ENCODE measurements at regions not wholly inside any gene's neighbourhood (a gene's known extent, or its start where the extent isn't known, plus 50 kb on each side); places are given as distances from the start of the nearest gene placed in this dataset.
A peak's percentile ranks its signal among the peaks of the same experiment; 100 is the strongest.

DNA sequence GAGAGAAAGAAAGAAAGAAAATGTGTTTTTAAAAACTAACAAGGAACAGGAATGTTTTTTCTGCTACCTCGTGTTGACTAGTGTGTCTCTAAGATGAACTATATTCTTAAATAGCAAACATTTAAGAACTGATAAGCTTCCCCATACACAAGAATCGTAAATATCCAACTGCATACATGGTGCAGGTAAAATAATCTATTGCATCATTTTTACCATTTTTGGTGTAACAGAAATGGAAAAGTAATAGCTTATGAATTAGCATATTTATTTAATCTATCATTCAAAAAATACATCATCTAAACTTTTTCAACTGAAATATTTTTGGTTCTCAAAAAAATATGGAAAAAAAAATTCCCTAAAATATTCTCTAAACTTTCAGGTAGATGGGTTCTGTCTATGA lies 59.7 kb upstream of the RAD23B start:
- 86 to 96% methylated on average over 2 of the region's 2 CpGs for WGBS, 2 experiments (ENCODE audit: low coverage in 1 of 2, low lambda C conversion rate in 2 of 2, missing lambda C conversion rate in 2 of 2)
- H3K4me3 ChIP-seq = no peak overlapping the region

DNA sequence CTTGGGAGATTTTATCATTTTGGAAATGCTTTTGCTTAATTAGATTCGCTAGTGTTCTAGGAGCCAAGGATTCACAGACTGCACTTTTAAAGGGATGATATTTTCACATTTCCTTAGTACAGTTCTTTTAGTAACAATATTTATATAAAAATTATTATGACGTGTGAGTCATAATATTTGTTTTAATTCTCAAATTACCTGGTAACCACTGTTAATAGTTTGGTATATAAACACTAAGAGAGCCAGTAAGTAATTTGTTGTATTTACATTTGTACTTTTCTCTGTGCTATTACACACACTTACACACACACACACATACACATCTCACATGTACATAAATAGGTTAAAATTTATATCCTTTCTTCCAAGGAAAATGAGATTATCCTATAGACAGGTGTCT lies 58.8 kb upstream of the RAD23B start:
- Histone ChIP-seq H3K9me2 (ENCODE audit: insufficient read depth) (no peaks in the 10 kb centered on the region), H4K20me1 (ENCODE audit: insufficient read depth) (no peaks in the 10 kb centered on the region), H3K9me3 (ENCODE audit: low read depth) (no peaks in the 10 kb centered on the region), H3K79me2 (ENCODE audit: insufficient read depth) (no peaks in the 10 kb centered on the region), H3K4me3 (no peak overlapping the region), H3K4me2 (ENCODE audit: unreplicated experiment) (no peak overlapping the region), H3K9ac (no peak overlapping the region), H3K36me3 (ENCODE audit: low read depth) (no peaks in the 10 kb centered on the region), H2AFZ (no peak overlapping the region), H3K27ac (no peak overlapping the region), H3K4me1 (ENCODE audit: insufficient read depth) (no peaks in the 10 kb centered on the region), H3F3A (ENCODE audit: insufficient read depth) (no peaks in the 10 kb centered on the region), H3K27me3 (replicated peaks; ENCODE audit: insufficient read depth) (no peaks in the 10 kb centered on the region)
- WGBS, 2 experiments (ENCODE audit: low coverage in 1 of 2, low lambda C conversion rate in 2 of 2, missing lambda C conversion rate in 2 of 2) = 82 to 89% methylated on average over 2 of the region's 2 CpGs
- in situ Hi-C loops (cut with MboI) = no loop called here
- DNase-seq = no peak
- no peak for TF ChIP-seq EZH2 (IDR thresholded peaks at IDR 0.05; ENCODE audit: insufficient read depth, poor library complexity, severe bottlenecking)

More for the DNA sequence above, 59.7 kb upstream of the RAD23B start:
- in situ Hi-C loops (cut with MboI) = no loop called here
- Histone ChIP-seq H3K9me2 (ENCODE audit: insufficient read depth) (no peaks in the 10 kb centered on the region), H3K79me2 (ENCODE audit: insufficient read depth) (no peaks in the 10 kb centered on the region), H2AFZ (no peak overlapping the region), H3K9ac (no peak overlapping the region), H3K4me1 (ENCODE audit: insufficient read depth) (no peaks in the 10 kb centered on the region), H4K20me1 (ENCODE audit: insufficient read depth) (no peaks in the 10 kb centered on the region), H3K9me3 (ENCODE audit: low read depth) (no peaks in the 10 kb centered on the region), H3K4me2 (ENCODE audit: unreplicated experiment) (no peak overlapping the region), H3K27ac (no peak overlapping the region), H3K36me3 (ENCODE audit: low read depth) (no peaks in the 10 kb centered on the region), H3F3A (ENCODE audit: insufficient read depth) (no peaks in the 10 kb centered on the region), H3K27me3 (replicated peaks; ENCODE audit: insufficient read depth) (no peaks in the 10 kb centered on the region)
- no peak for DNase-seq
- TF ChIP-seq EZH2phosphoT487 (IDR thresholded peaks at IDR 0.05; ENCODE audit: insufficient read depth, low read depth) = no peak
- TF ChIP-seq EZH2 (IDR thresholded peaks at IDR 0.05; ENCODE audit: insufficient read depth, poor library complexity, severe bottlenecking) = no peak

DNA sequence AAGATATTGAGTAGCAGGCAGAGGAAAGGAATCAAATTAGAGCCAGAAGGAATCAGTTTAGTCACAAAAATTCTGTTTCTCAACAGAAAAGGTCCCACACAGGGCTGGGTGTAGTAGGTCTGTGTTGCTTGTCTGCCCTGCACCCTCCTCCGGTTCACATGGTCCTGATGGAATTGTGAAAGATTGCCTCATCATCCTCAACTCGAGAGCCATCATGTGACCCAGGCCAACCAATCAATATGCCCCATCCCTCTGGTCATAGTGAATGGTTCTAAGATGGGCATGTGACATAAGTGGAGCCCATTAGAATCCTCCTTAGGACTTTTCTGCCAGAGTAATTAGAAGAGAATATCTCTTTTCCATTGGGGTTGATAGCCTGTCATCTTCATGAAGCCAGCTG lies 56.7 kb upstream of the RAD23B start:
- H3K27me3 ChIP-seq (replicated peaks; ENCODE audit: insufficient read depth) = 0 out of 2 replicates have a peak, but pooled peaks cover 4% of the 10 kb centered on the region
- 76 to 88% methylated on average over 2 of the region's 2 CpGs for WGBS, 2 experiments (ENCODE audit: low coverage in 1 of 2, low lambda C conversion rate in 2 of 2, missing lambda C conversion rate in 2 of 2)
- in situ Hi-C loops (cut with MboI) = no loop called here
- no peaks in the 10 kb centered on the region for H3K9me2 ChIP-seq (ENCODE audit: insufficient read depth)
- no peak overlapping the region for H3K27ac ChIP-seq
- H3K4me1 ChIP-seq (ENCODE audit: insufficient read depth) = no peaks in the 10 kb centered on the region
- no peak for DNase-seq
- no peaks in the 10 kb centered on the region for H4K20me1 ChIP-seq (ENCODE audit: insufficient read depth)
- no peaks in the 10 kb centered on the region for H3K79me2 ChIP-seq (ENCODE audit: insufficient read depth)
- no peak overlapping the region for H3K4me3 ChIP-seq
- H3K4me2 ChIP-seq (ENCODE audit: unreplicated experiment) = no peak overlapping the region
- no peak for TF ChIP-seq EZH2 (IDR thresholded peaks at IDR 0.05; ENCODE audit: insufficient read depth, poor library complexity, severe bottlenecking)
- no peak for TF ChIP-seq EZH2phosphoT487 (IDR thresholded peaks at IDR 0.05; ENCODE audit: insufficient read depth, low read depth)
- no peak overlapping the region for H2AFZ ChIP-seq
- H3K9me3 ChIP-seq (ENCODE audit: low read depth) = no peaks in the 10 kb centered on the region
- no peaks in the 10 kb centered on the region for H3K36me3 ChIP-seq (ENCODE audit: low read depth)
- no peak overlapping the region for H3K9ac ChIP-seq
- H3F3A ChIP-seq (ENCODE audit: insufficient read depth) = no peaks in the 10 kb centered on the region

DNA sequence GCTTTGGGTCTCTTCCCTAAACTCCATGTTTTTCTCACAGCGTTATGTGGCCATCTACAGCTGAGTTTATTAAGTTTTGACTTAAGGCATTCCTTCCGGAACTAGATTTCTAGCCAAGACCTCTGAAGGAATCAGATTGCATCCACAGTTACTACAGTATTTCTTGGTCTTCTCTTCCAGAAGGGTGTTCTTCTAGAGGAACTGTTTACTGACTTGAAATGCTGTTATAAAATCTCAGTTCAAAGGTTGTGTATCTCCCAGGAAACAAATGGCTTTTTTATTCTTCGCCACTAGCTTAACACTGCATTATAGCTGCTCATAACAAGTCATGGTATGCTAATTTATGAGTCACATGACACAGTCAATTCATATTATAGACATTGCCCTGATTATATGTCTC lies 55.3 kb upstream of the RAD23B start:
- WGBS, 2 experiments (ENCODE audit: low coverage in 1 of 2, low lambda C conversion rate in 2 of 2, missing lambda C conversion rate in 2 of 2) = 73 to 78% methylated on average over 3 of the region's 3 CpGs
- in situ Hi-C loops (cut with MboI) = no loop called here

DNA sequence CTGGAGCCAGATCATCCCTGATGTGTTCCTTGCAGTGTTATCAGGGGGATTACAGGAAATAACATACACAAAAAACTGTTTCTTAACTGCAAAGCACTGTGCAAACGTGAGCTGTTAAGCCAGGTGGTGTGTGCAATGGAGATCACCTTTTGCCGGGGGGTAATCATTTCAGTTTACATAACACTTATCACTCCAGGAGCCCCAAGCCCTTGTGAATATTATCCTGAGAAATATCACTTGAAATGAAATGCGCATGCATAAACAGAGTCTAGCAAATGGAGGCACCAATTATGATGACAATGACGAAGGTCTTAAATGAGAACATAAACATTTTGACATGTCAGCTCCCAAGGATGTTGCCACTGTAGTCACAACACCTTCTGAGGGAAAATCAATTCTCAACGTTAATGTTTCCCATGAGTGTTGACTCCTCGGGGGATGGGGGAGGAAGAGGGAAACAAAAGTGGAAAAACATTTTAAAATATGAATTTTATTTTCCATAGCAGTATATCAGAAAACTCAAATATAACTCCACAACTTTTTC lies 54.5 kb upstream of the RAD23B start:
- H3K36me3 ChIP-seq (ENCODE audit: low read depth) = no peaks in the 10 kb centered on the region
- H3K27ac ChIP-seq = no peak overlapping the region
- H3K79me2 ChIP-seq (ENCODE audit: insufficient read depth) = no peaks in the 10 kb centered on the region
- no peak overlapping the region for H3K4me2 ChIP-seq (ENCODE audit: unreplicated experiment)
- TF ChIP-seq EZH2 (IDR thresholded peaks at IDR 0.05; ENCODE audit: insufficient read depth, poor library complexity, severe bottlenecking) = no peak
- TF ChIP-seq EZH2phosphoT487 (IDR thresholded peaks at IDR 0.05; ENCODE audit: insufficient read depth, low read depth) = no peak
- H3K4me3 ChIP-seq = no peak overlapping the region
- WGBS, 2 experiments (ENCODE audit: low coverage in 1 of 2, low lambda C conversion rate in 2 of 2, missing lambda C conversion rate in 2 of 2) = 54 to 56% methylated on average over 6 of the region's 6 CpGs
- H4K20me1 ChIP-seq (ENCODE audit: insufficient read depth) = no peaks in the 10 kb centered on the region
- no peak overlapping the region for H3K9ac ChIP-seq
- no peak overlapping the region for H2AFZ ChIP-seq
- no peaks in the 10 kb centered on the region for H3K4me1 ChIP-seq (ENCODE audit: insufficient read depth)
- H3K9me2 ChIP-seq (ENCODE audit: insufficient read depth) = no peaks in the 10 kb centered on the region
- in situ Hi-C loops (cut with MboI) = no loop called here
- H3F3A ChIP-seq (ENCODE audit: insufficient read depth) = no peaks in the 10 kb centered on the region
- DNase-seq = no peak
- no peaks in the 10 kb centered on the region for H3K9me3 ChIP-seq (ENCODE audit: low read depth)
- 0 out of 2 replicates have a peak, but pooled peaks cover 4% of the 10 kb centered on the region for H3K27me3 ChIP-seq (replicated peaks; ENCODE audit: insufficient read depth)

More for the DNA sequence above, 55.3 kb upstream of the RAD23B start:
- DNase-seq = peak; percentile 13
- Histone ChIP-seq H3K79me2 (ENCODE audit: insufficient read depth) (no peaks in the 10 kb centered on the region), H3K27ac (no peak overlapping the region), H4K20me1 (ENCODE audit: insufficient read depth) (no peaks in the 10 kb centered on the region), H3K27me3 (replicated peaks; ENCODE audit: insufficient read depth) (0 out of 2 replicates have a peak, but pooled peaks cover 4% of the 10 kb centered on the region), H3K4me3 (no peak overlapping the region), H2AFZ (no peak overlapping the region), H3K4me2 (ENCODE audit: unreplicated experiment) (no peak overlapping the region), H3F3A (ENCODE audit: insufficient read depth) (no peaks in the 10 kb centered on the region), H3K9ac (no peak overlapping the region), H3K4me1 (ENCODE audit: insufficient read depth) (no peaks in the 10 kb centered on the region), H3K9me2 (ENCODE audit: insufficient read depth) (no peaks in the 10 kb centered on the region), H3K36me3 (ENCODE audit: low read depth) (no peaks in the 10 kb centered on the region), H3K9me3 (ENCODE audit: low read depth) (no peaks in the 10 kb centered on the region)
- TF ChIP-seq EZH2 (IDR thresholded peaks at IDR 0.05; ENCODE audit: insufficient read depth, poor library complexity, severe bottlenecking) (no peak), EZH2phosphoT487 (IDR thresholded peaks at IDR 0.05; ENCODE audit: insufficient read depth, low read depth) (no peak)

Measured in GM23248 (cell line).